ENCODE measurements at regions not wholly inside any gene's neighbourhood (a gene's known extent, or its start where the extent isn't known, plus 50 kb on each side); places are given as distances from the start of the nearest gene placed in this dataset.

GRCh38 chr9:84141741-84142370, 161.3 kb downstream of the RMI1 start:
- Histone ChIP-seq H2BK5ac (ENCODE audit: low read depth, low read length, poor library complexity, severe bottlenecking) (no peak overlapping the region), H3K4me1 (ENCODE audit: control insufficient read depth, insufficient read depth, low read depth, low read length) (peaks cover 4% of the 10 kb centered on the region), H2BK12ac (ENCODE audit: low read length in 2 of 2) (no peak overlapping the region), H2BK120ac (ENCODE audit: low read depth, low read length) (no peak overlapping the region), H2AK5ac (ENCODE audit: low read length, severe bottlenecking) (no peak overlapping the region), H3K27ac (ENCODE audit: low read length, poor library complexity, severe bottlenecking) (no peak overlapping the region), H3K4me3 (ENCODE audit: insufficient read depth in 1 of 2, low read depth in 1 of 2, low read length in 2 of 2) (no peak overlapping the region), H3K4ac (ENCODE audit: low read depth in 1 of 2, low read length in 2 of 2) (no peak overlapping the region), H4K91ac (ENCODE audit: low read length) (no peak overlapping the region), H3K79me1 (replicated peaks; ENCODE audit: low read length, poor library complexity, severe bottlenecking) (no peaks in the 10 kb centered on the region), H3K27me3 (ENCODE audit: control insufficient read depth in 1 of 2, insufficient read depth in 1 of 2, low read length in 2 of 2) (peaks cover 22 to 50% of the 10 kb centered on the region in 2 experiments), H3K4me2 (ENCODE audit: low read length, poor library complexity, severe bottlenecking) (no peak overlapping the region), H3K9ac (ENCODE audit: low read length) (no peak overlapping the region), H3K23ac (ENCODE audit: low read length in 2 of 2) (no peak overlapping the region), H3K36me3 (ENCODE audit: control insufficient read depth in 1 of 2, insufficient read depth in 2 of 2, low read depth in 1 of 2, low read length in 2 of 2) (no peaks in the 10 kb centered on the region), H3K9me3 (ENCODE audit: control insufficient read depth, low read length) (no peaks in the 10 kb centered on the region), H2AFZ (ENCODE audit: low read depth, low read length) (no peak overlapping the region), H3K14ac (ENCODE audit: low read length in 2 of 2) (no peak overlapping the region), H2BK15ac (ENCODE audit: low read depth, poor library complexity, severe bottlenecking) (no peak overlapping the region), H4K8ac (ENCODE audit: low read length) (no peak overlapping the region), H3K18ac (ENCODE audit: low read depth in 1 of 2, low read length in 2 of 2) (no peak overlapping the region)
- no peak for DNase-seq
- 58% methylated on average over 2 of the region's 7 CpGs for WGBS

- Histone ChIP-seq H3K9me3 (ENCODE audit: control insufficient read depth, low read length) (no peaks in the 10 kb centered on the region), H3K18ac (ENCODE audit: low read depth in 1 of 2, low read length in 2 of 2) (no peak overlapping the region), H3K4ac (ENCODE audit: low read depth in 1 of 2, low read length in 2 of 2) (no peak overlapping the region), H4K8ac (ENCODE audit: low read length) (no peak overlapping the region), H3K4me2 (ENCODE audit: low read length, poor library complexity, severe bottlenecking) (no peak overlapping the region), H2BK5ac (ENCODE audit: low read depth, low read length, poor library complexity, severe bottlenecking) (no peak overlapping the region), H3K36me3 (ENCODE audit: control insufficient read depth in 1 of 2, insufficient read depth in 2 of 2, low read depth in 1 of 2, low read length in 2 of 2) (no peaks in the 10 kb centered on the region), H3K27ac (ENCODE audit: low read length, poor library complexity, severe bottlenecking) (no peak overlapping the region), H3K23ac (ENCODE audit: low read length in 2 of 2) (no peak overlapping the region), H4K91ac (ENCODE audit: low read length) (no peak overlapping the region), H3K4me3 (ENCODE audit: insufficient read depth in 1 of 2, low read depth in 1 of 2, low read length in 2 of 2) (no peak overlapping the region), H3K4me1 (ENCODE audit: control insufficient read depth, insufficient read depth, low read depth, low read length) (peaks cover 4% of the 10 kb centered on the region), H3K27me3 (ENCODE audit: control insufficient read depth in 1 of 2, insufficient read depth in 1 of 2, low read length in 2 of 2) (peaks cover 20 to 32% of the 10 kb centered on the region in 2 experiments), H2BK12ac (ENCODE audit: low read length in 2 of 2) (no peak overlapping the region), H2BK15ac (ENCODE audit: low read depth, poor library complexity, severe bottlenecking) (no peak overlapping the region), H2BK120ac (ENCODE audit: low read depth, low read length) (no peak overlapping the region), H3K9ac (ENCODE audit: low read length) (no peak overlapping the region), H3K79me1 (replicated peaks; ENCODE audit: low read length, poor library complexity, severe bottlenecking) (no peaks in the 10 kb centered on the region), H2AK5ac (ENCODE audit: low read length, severe bottlenecking) (no peak overlapping the region), H2AFZ (ENCODE audit: low read depth, low read length) (no peak overlapping the region), H3K14ac (ENCODE audit: low read length in 2 of 2) (no peak overlapping the region)
- no peak for DNase-seq
- WGBS, result no CpG with 5 or more reads among the region's 3 CpGs
Observed at GRCh38 chr9:84145031-84145430, 164.4 kb downstream of the RMI1 start.

GRCh38 chr9:84145780-84146179, 165.2 kb downstream of the RMI1 start:
- peaks cover 12 to 25% of the 10 kb centered on the region in 2 experiments for H3K27me3 ChIP-seq (ENCODE audit: control insufficient read depth in 1 of 2, insufficient read depth in 1 of 2, low read length in 2 of 2)
- H3K4ac ChIP-seq (ENCODE audit: low read depth in 1 of 2, low read length in 2 of 2), result no peak overlapping the region
- no peak overlapping the region for H3K23ac ChIP-seq (ENCODE audit: low read length in 2 of 2)
- H4K91ac ChIP-seq (ENCODE audit: low read length), result no peak overlapping the region
- H2AK5ac ChIP-seq (ENCODE audit: low read length, severe bottlenecking), result no peak overlapping the region
- no peak overlapping the region for H2BK5ac ChIP-seq (ENCODE audit: low read depth, low read length, poor library complexity, severe bottlenecking)
- H3K4me1 ChIP-seq (ENCODE audit: control insufficient read depth, insufficient read depth, low read depth, low read length), result no peaks in the 10 kb centered on the region
- no peak overlapping the region for H2BK120ac ChIP-seq (ENCODE audit: low read depth, low read length)
- H2BK12ac ChIP-seq (ENCODE audit: low read length in 2 of 2), result no peak overlapping the region
- H3K9me3 ChIP-seq (ENCODE audit: control insufficient read depth, low read length), result no peaks in the 10 kb centered on the region
- H3K79me1 ChIP-seq (replicated peaks; ENCODE audit: low read length, poor library complexity, severe bottlenecking), result no peaks in the 10 kb centered on the region
- no peak overlapping the region for H3K14ac ChIP-seq (ENCODE audit: low read length in 2 of 2)
- H4K8ac ChIP-seq (ENCODE audit: low read length), result no peak overlapping the region
- no peak overlapping the region for H3K4me3 ChIP-seq (ENCODE audit: insufficient read depth in 1 of 2, low read depth in 1 of 2, low read length in 2 of 2)
- H3K27ac ChIP-seq (ENCODE audit: low read length, poor library complexity, severe bottlenecking), result no peak overlapping the region
- no peaks in the 10 kb centered on the region for H3K36me3 ChIP-seq (ENCODE audit: control insufficient read depth in 1 of 2, insufficient read depth in 2 of 2, low read depth in 1 of 2, low read length in 2 of 2)
- WGBS, result 100% methylated on average over 2 of the region's 2 CpGs
- no peak overlapping the region for H3K18ac ChIP-seq (ENCODE audit: low read depth in 1 of 2, low read length in 2 of 2)
- H3K4me2 ChIP-seq (ENCODE audit: low read length, poor library complexity, severe bottlenecking), result no peak overlapping the region
- H3K9ac ChIP-seq (ENCODE audit: low read length), result no peak overlapping the region
- no peak for DNase-seq
- H2AFZ ChIP-seq (ENCODE audit: low read depth, low read length), result no peak overlapping the region
- no peak overlapping the region for H2BK15ac ChIP-seq (ENCODE audit: low read depth, poor library complexity, severe bottlenecking)

GRCh38 chr9:84146893-84147710, 166.5 kb downstream of the RMI1 start:
- Histone ChIP-seq H3K79me1 (replicated peaks; ENCODE audit: low read length, poor library complexity, severe bottlenecking) (no peaks in the 10 kb centered on the region), H3K27ac (ENCODE audit: low read length, poor library complexity, severe bottlenecking) (no peak overlapping the region), H2AK5ac (ENCODE audit: low read length, severe bottlenecking) (no peak overlapping the region), H2BK15ac (ENCODE audit: low read depth, poor library complexity, severe bottlenecking) (no peak overlapping the region), H3K9ac (ENCODE audit: low read length) (no peak overlapping the region), H3K18ac (ENCODE audit: low read depth in 1 of 2, low read length in 2 of 2) (no peak overlapping the region), H2AFZ (ENCODE audit: low read depth, low read length) (no peak overlapping the region), H2BK5ac (ENCODE audit: low read depth, low read length, poor library complexity, severe bottlenecking) (no peak overlapping the region), H3K14ac (ENCODE audit: low read length in 2 of 2) (no peak overlapping the region), H4K91ac (ENCODE audit: low read length) (no peak overlapping the region), H3K36me3 (ENCODE audit: control insufficient read depth in 1 of 2, insufficient read depth in 2 of 2, low read depth in 1 of 2, low read length in 2 of 2) (no peaks in the 10 kb centered on the region), H3K4ac (ENCODE audit: low read depth in 1 of 2, low read length in 2 of 2) (no peak overlapping the region), H2BK120ac (ENCODE audit: low read depth, low read length) (no peak overlapping the region), H3K4me1 (ENCODE audit: control insufficient read depth, insufficient read depth, low read depth, low read length) (no peaks in the 10 kb centered on the region), H3K27me3 (ENCODE audit: control insufficient read depth in 1 of 2, insufficient read depth in 1 of 2, low read length in 2 of 2) (peaks cover 2 to 12% of the 10 kb centered on the region in 2 experiments), H4K8ac (ENCODE audit: low read length) (no peak overlapping the region), H3K4me3 (ENCODE audit: insufficient read depth in 1 of 2, low read depth in 1 of 2, low read length in 2 of 2) (no peak overlapping the region), H3K4me2 (ENCODE audit: low read length, poor library complexity, severe bottlenecking) (no peak overlapping the region), H2BK12ac (ENCODE audit: low read length in 2 of 2) (no peak overlapping the region), H3K23ac (ENCODE audit: low read length in 2 of 2) (no peak overlapping the region), H3K9me3 (ENCODE audit: control insufficient read depth, low read length) (no peaks in the 10 kb centered on the region)
- DNase-seq, result peak; percentile 42
- WGBS, result 49% methylated on average over 6 of the region's 6 CpGs
